KBM-7 (cell line): ENCODE measurements at regions not wholly inside any gene's neighbourhood (a gene's known extent, or its start where the extent isn't known, plus 50 kb on each side); places are given as distances from the start of the nearest gene placed in this dataset.
A peak's percentile ranks its signal among the peaks of the same experiment; 100 is the strongest.

Experiments used
- DNase-seq: peaks from one replicate; pipeline ENCODE4 v3.0.0-alpha.2; 2015
- in situ Hi-C: fragments of 300-500 bp; cut with MboI; formaldehyde crosslinking; loops from 2 replicates; pipeline ENCODE4 v1.14.3; 2020; ENCODE audit warnings: low sequenced_read_pairs, low pct_unique_long_range_greater_than_20kb, mixed read lengths

DNA sequence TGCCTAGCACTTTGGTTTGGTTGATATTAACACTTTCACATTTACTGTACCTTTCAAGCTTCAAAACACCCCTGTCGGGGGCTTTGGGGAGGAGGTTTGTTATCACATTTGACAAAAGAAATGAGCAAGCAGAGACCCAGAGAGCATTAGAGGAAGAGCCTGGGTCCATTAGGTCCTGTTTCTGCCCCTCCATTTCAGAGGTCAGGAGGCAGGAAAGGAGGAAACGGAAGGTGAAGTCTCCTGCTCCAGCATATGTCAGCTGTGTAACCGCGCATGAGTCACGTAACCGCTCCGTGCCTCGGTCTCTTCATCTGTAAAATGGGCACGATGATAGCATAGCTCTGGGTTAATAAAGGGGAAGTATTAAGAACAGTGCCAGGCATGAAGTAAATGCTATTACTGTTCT lies 201.9 kb upstream of the BCOR start:
- in situ Hi-C loops: no loop called here
- peak; percentile 13 for DNase-seq

DNA sequence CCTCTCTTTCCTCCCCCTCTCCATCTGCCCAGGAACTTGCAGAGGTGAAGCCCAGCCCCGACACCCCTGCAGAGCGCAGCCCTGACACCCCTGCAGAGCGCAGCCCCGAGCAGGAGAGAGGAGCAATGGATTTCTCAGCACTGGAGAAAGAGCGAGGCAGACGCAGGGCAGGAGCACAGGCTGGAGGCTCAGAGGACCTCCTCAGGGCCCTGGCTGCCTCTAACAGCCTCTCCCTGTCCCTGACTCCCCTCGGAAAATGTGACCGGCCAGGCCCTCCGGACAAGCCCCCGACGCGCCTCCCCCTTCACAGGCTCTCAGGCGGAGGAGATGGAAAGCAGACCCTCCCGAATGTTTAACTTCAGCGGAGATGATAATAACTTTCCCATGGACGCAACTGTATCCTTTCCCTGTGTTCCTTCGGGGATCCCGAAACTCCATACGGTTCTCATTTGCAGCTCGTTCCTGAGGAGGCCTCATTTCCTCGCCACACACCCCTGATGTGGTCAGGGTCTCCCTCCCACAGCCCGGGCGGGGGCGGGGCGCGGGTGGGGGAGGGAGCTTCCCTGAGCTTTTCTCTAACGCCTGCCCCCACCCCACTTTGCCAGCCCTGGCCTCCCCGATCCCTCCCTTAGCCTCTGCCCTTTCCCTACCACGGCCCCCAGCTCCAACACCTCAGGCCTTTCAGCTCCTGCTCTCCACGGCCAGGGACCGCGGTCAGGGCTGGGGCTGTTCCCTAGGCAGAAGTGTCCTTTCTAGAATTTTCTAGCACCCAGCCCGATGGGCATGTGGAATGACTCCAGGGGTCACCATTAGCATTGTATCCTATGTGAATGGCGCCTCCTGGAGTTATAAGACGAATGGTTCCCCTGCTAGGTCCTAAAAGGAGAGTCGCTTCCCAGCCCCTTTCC lies 201.1 kb upstream of the BCOR start:
- DNase-seq: peak; percentile 33
- in situ Hi-C loops: no loop called here

DNA sequence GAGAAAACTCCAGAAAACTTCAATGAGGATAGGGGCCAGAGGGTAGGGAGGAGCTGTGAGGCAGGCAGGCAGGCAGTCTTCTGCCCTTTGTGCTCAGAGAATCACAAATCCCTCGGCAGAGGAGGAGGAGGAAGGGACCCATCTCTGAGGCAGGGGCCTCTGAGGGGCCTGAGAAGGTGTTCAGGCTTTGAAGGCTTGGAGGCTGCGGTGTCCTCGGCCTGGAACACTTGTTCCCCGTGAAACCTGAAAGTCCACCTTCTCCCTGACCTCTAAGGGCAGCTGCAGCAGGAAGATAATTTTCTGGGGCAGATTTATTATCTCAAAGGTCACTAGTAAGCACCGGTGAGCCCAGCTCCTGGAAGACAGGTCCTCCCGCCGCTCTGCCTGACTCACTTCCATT lies 200.3 kb upstream of the BCOR start:
- in situ Hi-C loops: no loop called here
- no peak for DNase-seq

DNA sequence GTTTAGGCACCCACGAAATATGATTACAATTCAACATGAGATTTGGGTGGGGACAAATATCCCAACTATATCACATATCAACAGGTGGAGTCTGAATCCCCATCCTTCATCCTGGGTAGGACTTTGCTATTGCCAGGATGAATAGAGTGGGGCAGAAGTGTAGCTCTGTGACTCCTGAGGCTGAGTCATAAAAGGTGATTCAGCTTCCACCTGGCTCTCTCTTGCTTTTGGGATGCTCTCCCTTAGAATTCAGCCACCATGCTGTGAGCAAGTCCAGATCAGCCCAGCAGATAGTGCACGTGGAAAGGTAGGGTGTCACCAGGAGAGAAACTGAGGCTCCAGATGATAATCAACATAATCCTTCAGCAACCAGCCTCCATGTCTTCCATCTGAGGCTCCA lies 193.8 kb upstream of the BCOR start:
- DNase-seq: no peak
- in situ Hi-C loops: no loop called here

DNA sequence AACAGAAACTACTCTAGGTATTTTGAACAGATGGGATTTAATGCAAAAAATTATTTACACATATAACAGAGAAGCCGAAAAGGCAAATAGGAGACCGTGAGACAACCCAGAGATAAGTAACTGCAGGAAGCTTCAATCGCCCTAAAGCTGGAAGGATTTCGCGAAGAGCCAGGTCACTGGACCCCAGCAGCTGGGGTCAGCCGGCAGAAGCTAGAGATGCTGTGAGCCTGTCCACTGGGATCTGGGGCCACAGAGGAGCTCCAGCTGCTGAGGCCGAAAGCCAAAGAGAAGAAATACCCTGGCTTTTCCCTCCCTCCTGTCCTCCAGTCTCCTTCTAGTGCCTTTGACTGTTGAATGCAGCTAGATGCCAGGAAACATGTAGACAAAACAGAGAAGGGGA lies 192.8 kb upstream of the BCOR start:
- DNase-seq: no peak
- in situ Hi-C loops: no loop called here

DNA sequence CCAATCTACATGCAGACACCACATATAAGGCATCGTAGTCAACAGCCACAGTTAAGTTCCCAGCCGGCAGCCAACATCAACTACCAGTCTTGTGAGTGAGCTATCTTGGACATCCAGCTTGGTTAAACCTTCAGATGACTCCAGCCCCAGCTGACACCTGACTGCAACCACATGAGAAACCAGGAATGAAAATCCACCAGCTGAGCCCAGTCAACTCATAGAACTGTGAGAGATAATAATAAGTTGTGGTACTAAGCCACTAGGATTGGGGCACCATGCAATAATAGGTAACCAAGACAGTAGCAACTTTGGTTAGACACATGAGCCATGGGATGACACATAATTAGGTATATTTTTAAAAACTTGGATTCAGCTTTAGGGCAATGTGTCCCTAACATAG lies 188.1 kb upstream of the BCOR start:
- in situ Hi-C loops: no loop called here
- no peak for DNase-seq

DNA sequence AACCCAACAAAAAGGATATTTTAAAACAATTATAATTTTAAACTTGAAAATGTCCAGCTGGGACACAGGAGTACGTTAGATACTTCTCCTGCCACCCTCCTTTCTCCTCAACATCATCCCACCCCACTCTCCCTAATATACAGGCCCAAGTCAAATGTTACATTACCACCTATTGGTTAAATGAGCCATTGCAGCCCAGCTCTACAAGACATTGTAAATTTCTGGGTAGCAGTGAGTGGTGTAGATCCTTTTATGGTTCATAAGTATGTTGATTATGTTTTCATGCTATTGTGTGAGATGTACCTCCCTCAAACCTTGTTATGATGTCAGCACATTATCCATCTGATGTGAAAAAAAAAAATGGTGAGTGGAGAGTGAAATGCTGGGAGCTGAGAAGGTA lies 187.1 kb upstream of the BCOR start:
- DNase-seq: peak; percentile 47
- in situ Hi-C loops: no loop called here

DNA sequence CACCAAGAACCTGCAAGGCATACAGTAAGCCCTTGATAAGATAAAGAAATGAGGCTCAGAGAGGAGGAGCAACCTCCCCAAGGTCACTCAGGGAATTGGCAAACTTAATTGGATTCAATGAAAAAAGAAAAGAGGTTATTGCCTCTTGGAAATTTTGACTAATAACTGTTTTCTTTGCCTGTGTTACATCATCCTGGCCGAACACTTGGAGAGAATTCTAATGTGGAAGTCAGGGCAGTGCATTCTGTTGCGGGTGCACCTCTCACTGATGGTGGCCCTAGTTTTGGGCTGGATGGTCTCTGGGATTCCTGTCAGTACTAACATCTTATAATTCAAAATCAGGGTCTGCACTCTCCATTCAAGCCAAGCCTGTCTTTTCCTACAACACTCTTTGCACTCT lies 186.2 kb upstream of the BCOR start:
- no peak for DNase-seq
- in situ Hi-C loops: no loop called here

DNA sequence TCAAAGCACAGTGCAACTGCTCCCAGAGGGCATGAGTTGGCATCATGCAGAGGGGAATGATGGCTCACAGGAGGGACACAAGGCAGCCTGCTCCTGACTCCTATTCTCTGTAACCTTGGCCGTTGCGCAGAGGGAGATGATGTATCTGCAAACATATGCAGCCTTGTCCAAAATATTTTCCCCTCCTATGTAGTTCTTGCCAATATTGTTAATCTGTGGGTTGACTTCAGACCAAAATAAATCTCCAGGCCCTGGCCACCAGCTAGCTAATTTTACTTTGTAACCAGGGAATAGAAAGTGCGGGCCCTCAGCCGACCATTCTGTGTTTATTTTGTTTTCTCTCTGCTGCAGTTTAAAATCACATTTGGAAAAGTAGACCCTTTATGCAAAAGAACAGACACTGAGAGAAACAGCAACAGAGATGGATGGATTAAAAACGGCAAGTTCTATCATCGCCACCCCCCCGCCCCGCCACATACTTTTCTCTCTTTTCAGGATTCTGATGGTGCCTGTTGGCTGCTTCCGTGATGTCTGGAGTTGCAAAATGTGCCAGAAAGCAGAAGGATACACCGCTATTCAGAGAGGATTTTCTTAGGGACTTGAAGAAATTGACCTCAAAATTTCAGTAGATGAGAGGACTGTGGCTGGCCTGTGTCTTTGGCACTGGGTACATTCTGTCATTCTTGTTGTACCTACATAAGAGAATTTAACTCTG lies 185.3 kb upstream of the BCOR start:
- in situ Hi-C loops: no loop called here
- DNase-seq: no peak

DNA sequence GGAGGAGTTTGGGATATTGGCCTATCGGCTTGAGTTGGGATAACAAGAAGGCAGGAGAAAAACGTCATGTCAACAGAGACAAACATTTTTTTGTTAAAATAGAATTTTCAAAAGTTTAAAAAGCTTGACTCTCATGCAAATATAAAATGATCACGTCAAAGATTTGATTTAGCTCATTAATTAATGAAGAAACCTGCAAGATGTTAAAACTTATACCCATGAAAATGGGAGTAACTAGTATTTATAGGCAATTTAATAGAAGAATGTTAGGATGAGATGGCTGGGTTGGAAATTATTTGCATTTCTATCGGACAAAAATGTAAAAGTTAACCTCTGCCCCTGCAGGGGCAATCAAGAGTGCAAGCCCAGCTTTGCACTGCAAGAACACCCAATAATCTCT lies 184.6 kb upstream of the BCOR start:
- DNase-seq: no peak
- in situ Hi-C loops: no loop called here

DNA sequence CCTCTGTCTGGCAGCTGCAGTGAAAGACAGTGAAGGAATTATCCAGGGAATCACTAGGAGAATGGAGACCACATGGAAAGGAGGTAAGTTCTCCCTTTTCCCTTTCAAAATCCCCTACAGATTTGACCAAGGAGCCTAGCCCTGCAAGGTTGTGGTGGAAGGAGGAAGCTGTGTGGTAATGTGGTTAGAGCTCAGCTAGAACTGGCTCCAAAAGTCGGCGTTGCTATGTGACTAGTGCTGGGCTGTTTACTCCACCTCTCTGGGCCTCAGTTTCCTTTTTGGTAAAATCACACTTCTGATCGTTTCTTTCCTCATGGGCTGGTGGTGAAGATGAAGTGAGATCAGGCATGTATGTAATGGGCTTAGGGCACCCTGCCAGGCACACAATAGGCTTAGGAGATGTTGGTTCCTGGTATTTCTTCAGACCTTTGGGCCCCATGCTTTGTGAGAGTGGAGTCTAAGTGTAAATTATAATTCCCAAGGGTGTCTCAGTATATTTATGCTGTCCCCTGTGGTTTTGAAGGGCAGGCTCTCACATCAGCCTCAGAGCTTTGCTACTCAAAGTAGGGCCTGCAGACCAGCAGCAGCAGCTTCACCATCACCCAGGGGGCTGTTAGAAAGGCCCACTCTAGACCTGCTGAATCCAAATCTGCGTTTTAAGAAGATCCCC lies 183.7 kb upstream of the BCOR start:
- in situ Hi-C loops: no loop called here
- DNase-seq: peak; percentile 65

DNA sequence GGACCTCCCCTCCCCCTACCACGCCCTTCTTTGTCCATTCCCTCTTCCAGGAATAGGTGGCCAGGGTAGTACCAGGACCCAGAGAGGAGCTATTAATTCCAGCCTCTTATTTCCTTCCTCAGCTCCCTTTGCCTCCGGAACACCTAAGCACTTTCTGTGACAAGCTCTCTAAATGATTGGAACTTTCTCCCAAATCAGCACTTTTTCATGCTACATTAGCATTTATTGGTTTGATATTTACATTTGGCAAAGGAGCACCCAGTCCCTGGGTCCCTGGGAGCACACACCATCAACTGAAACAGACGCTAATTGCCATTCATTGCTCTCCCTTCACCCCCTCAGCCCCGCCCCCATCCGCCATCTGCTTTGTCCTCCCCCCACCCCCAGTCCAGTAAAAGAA lies 182.0 kb upstream of the BCOR start:
- in situ Hi-C loops: no loop called here

DNA sequence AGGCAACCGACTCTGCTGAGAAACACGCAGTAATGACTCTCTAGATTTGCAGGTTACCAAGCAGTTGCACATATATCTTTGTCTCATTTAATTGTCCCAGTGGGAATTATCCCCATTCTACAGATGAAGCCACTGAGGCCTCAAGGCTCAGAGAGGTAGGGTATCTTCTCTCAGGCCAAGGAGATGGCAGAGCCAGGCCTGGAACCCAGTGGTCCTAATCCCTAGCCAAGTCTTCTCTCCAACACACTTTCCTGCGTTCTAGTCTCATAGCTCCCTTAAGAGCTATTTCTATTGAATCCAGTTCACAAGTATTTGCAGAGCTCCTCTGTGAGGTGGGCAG lies 181.3 kb upstream of the BCOR start:
- in situ Hi-C loops: no loop called here
- DNase-seq: no peak

More for the DNA sequence above, 182.0 kb upstream of the BCOR start:
- no peak for DNase-seq

DNA sequence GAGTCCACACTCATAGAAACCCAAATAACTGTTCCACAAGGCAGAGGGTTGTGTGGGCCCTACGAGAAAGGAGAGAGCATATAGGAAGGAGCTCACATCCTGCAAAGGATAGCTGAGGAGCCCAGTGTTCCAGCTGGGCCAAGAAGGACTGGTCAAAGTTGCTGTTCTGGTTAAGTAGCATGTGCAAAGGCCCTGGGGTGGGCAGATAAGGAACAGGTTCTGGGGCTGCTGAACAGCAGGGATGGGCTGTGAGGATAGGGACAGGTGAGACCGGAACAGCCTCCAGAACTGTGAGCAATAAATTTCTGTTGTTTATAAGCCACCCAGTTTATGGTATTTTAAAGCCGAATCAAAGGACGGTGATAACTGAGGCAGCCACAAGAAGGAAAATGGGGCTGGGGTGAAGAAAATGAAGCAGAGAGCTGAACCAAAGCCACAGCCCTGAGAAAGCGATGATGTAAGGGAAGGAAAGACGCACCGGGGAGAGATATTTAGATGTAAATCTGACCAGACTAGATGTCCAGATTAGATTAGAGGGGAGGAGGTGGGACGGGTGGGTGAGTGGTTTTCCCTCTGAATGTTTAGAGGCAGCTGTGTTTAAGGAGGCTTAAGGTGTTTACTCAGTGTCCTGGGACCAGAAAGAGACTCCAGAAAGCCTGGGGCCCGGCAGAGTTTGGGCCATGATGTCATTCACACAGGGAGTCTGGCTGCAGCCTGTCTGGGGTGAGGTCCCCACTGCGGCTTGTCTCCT lies 180.8 kb upstream of the BCOR start:
- in situ Hi-C loops: no loop called here
- no peak for DNase-seq

DNA sequence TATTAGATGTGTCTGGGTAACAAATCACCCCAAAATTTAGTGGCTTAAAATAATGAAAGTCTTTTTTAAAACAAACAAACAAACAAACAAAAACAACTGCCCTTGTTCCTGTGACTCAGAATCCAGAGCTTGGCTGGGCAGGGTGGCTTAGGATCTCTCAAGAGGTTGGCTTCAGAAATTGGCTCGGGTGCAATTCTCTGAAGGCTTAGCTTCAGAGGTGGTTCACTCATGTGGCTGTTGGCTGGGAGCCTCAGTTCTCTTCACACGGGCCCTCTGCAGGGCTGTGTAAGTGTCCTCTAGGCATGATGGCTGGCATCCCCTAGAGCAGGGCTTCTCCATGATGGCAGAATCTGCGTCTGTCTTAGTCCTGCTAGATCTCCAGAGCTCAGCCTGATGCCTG lies 179.9 kb upstream of the BCOR start:
- in situ Hi-C loops: no loop called here
- DNase-seq: no peak

DNA sequence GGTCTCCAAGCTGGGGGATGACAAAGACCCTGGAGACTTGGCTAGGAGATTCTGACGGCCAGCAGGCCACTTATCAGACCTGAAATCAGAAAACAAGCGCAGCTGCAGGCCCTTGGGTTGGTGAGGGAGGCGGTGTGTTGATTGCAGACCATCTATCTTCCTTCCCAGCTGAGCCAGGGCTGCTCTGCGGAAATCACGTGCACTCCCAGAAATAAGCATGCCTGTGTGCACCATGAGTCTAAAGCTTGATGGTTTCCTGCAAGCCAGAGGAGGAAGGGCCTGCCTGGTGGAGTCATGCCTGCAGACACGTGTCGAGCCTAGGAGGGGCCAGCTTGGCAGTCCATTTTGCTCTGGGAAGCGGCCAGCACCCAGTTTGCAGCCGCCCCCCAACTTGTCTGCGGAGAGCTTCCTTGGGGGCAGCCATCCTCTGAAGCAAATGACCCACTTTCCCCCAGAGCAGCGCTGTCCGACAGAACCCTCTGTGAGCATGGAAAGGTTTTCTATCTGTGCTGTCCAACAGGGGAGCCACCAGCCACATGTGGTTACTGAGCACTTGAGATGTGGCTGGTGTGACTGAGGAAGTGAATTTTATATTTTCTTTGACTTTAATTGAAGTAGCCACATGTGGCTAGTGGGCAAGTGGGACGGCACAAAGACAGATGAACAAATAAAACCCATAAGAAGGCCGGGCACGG lies 175.7 kb upstream of the BCOR start:
- DNase-seq: peak; percentile 92
- in situ Hi-C loops: no loop called here

DNA sequence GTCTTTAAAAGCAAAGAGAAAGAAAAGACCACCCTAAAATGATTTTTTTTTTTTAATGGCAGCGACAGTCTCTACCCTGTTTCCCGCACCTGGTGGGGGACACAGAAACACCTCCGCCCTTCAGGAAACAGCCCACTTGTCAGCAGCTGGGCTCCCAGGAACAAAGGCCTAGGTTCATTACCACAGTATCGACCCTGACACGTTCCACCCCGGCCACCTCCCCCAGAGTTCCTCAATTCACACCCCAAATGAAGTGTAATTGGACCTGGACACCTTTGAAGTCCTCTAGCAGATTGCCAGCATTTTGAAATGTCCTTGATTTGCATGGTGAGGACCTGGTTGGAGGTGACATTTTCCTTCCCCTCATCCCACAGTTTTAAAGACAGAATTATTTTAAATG lies 175.0 kb upstream of the BCOR start:
- peak; percentile 57 for DNase-seq
- in situ Hi-C loops: no loop called here

DNA sequence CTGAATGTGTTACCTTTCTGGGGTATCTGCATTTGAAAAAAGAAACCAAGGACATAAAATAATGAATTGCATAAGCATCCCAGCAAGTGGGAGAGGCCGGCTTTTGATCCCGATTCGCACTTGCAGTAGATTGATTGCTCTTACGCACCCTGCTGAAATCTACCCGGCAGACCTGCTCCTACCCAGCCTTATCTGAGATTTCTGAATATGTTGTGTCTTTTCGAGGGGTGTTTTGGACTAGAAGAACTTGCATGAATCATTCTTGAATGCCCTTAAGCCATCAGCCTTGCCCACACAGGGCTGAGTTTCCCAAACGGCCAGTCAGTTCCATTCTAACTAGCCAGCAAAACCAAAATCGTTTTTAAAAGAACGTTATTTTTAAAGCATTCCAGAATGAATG lies 174.4 kb upstream of the BCOR start:
- in situ Hi-C loops: no loop called here
- DNase-seq: no peak

DNA sequence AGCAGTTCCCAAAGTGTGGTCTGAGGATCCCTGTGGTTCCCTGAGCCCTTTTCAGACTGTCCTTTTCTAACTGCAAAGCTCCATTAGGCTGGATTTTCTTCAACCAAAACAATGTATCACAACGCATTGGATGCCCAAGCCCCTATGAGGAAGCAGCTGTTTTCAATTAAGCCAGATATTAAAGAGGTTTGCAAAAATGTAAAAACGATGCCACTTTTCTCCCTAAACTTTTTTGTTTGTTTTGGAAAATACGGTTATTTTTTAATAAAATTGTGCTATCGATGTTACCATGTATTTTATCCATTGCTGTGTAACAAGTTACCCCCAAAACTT lies 170.4 kb upstream of the BCOR start:
- no peak for DNase-seq
- in situ Hi-C loops: no loop called here
